GM18508 (cell line): ENCODE measurements at regions not wholly inside any gene's neighbourhood (a gene's known extent, or its start where the extent isn't known, plus 50 kb on each side); places are given as distances from the start of the nearest gene placed in this dataset.
"Not testable (repeated sequence)": the region's sequence is repeated elsewhere in the genome, so short reads cannot be mapped to it uniquely, and the experiment has no call there.

Experiments used
- ATAC-seq: cut with Tn5 transposase; IDR thresholded peaks from one replicate; pipeline ENCODE4 v1.9.1; 2021; ENCODE audit warnings: moderate number of reproducible peaks; ENCODE audit not compliant: insufficient read depth, unreplicated experiment

DNA sequence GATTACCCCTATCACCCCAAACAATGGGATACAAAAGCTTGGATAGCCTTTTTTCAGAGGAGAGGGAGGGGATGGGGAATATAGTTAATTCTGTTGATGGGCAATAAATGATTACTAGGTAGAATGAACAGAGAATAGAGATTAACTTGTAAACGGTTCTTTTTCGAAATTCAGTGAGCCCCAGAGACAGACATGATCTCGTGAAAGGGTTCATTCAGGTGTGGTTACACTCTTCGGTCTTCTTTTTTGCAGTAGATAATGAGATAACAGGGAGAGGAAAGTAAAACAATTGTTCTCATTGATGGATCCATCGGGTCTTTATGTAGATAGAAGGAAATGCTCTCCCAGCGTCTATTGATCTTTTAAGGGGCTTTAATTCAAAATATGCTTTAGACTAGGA is 69.3 kb upstream of the RASSF8 start:
- ATAC-seq: no peak

DNA sequence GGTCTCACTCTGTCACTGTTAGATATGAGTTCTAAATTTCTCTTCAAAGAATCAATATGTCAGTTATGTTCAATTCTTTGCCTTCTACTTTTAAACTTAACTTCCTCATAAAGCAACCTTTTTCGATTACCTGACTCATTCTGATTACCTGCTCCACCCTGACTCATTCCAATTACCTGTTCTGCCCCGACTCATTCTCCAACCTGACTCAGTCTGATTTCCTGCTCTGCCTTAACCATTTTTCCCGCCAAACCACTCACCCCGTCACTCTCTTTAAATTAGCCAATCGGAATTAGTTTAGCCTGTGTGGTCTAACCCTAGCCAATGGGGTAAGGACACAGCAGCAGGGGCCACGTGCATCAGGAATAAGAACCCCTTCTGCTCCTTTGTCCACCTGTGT is 67.4 kb upstream of the RASSF8 start:
- ATAC-seq: not testable (repeated sequence)

DNA sequence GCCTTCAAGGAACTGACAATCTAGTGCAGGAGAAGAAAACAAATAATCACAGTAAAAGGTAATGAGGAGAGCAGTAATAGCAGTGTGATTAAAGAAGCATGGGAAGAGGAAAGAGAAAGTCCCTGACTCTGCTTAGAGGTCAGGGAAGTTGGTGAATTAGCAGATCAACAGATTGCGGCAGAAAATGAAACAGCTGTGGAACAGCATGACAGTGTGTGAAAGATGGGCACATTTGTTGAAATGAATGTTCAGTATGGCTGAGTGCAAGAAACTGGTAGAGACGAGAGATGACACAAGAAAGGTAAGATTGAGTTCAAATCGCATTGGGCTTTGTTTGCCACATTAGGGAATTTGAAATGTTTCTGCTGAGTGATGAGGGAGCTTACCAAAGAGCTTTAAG is 63.7 kb upstream of the RASSF8 start:
- no peak for ATAC-seq

DNA sequence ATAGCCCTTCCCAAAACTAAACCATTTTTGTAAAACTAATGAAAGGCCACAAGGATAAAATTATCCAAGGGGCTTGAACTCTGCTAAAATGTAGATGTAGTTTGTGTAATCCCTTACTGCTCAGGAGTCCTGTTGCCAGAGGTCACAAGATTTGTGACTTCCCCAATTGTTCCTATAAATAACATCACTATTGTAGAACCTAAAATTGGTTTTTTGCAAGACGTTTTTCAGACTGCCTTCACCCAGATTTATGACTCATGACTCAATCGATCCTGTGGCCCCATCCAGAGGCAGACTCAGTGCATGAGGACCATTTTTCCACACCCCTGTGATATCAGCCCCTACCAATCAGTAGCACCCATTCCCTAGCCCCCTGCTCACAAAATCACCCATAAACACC is 61.5 kb upstream of the RASSF8 start:
- ATAC-seq: no peak

DNA sequence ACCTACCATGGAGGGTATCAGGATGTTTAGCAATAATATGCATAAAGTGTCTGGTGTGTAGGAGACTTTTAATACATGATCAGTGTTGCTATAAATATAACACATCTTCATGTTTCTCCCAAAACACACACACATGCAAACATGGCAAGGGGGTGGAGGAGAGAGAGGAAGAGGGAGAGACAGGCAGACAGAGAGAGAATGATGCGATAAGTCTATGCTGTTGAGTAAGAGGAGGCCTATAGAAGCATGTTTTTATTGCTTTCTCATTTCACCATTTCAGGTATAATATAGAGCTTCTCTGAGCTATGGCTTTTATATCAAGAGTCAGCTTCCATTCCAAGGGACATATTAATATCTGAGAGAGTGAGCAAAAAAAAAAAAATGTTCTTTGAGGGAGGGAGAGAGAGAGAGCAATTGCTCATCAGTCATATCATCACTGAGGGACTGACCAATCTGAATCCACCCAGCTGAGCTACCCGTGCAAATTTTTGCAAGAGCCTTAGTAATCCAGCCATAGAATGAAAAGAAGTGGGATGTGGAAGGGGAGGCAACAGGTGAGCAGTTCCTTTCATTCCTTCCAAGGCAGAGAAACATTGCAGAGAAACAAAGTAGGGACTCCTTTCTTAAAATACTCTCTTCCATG is 54.8 kb upstream of the RASSF8 start:
- no peak for ATAC-seq

DNA sequence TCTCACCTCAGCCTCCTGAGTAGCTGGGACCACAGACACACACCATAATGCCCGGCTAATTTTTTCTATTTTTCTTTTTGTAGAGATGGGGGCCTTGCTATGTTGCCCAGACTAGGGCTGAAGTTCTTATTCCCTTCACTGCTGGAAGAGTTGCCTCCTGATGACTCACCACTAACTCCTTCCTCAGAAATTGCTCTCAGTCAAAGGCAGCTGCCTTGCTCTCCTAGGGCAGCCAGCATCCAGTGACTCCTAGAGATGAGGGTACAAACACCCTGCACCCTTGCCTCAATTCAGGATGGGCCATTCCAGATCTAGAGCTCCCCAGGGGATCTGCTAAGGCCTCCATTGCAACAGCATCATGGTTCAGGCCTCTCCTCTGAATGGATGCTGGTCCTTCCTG is 54.0 kb upstream of the RASSF8 start:
- no peak for ATAC-seq

DNA sequence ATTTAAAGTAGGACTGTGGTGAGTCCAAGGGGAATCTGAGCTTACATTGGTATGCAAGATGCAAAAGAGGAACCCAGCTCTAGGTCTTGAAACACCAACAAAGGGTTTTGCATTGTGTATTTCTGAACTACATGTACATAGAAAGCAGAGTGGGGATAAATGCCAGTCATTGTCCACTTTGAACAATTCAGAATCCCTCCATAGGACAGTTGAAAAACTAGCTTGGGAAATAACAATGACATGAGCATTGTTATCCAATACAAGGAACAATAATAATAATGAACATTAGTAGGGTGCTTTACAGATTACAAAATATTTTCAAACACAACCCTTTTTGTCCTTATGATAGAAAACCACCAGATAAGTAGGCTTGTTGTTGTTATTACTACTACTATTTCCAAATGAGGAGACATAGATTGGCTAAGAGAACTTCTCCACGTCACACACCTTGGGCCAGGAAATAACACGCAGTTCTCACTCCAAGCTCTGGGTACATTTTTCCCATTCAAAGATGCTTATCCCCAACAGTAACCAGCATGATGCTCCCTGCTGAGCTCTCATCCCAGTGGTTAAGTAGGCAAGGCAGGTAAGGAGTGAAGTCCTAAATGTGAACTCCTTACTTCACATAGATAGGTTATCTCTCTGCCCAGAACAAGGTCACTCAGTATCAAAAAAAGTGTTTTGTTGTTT is 51.7 kb upstream of the RASSF8 start:
- ATAC-seq: no peak
